GM13976 (cell line): ENCODE measurements at regions not wholly inside any gene's neighbourhood (a gene's known extent, or its start where the extent isn't known, plus 50 kb on each side); places are given as distances from the start of the nearest gene placed in this dataset.

Source experiments
- DNase-seq: peaks from one replicate; pipeline ENCODE4 v3.0.0; 2012; ENCODE audit warnings: low spot score
- in situ Hi-C: fragments of 300-500 bp; cut with MboI; formaldehyde crosslinking; loops from one replicate; pipeline ENCODE4 v1.12.0; 2022; ENCODE audit warnings: low sequenced_read_pairs, mixed read lengths, inconsistent platforms; ENCODE audit not compliant: unreplicated experiment
- TF ChIP-seq, protein P1 (sequence below): IDR thresholded peaks from 2 replicates; pipeline ENCODE4 v1.5.1; 2012; ENCODE audit warnings: borderline replicate concordance, mild to moderate bottlenecking; ENCODE audit not compliant: insufficient read depth; ENCODE audit errors: extremely low read depth, missing control alignments, control extremely low read depth

DNA sequence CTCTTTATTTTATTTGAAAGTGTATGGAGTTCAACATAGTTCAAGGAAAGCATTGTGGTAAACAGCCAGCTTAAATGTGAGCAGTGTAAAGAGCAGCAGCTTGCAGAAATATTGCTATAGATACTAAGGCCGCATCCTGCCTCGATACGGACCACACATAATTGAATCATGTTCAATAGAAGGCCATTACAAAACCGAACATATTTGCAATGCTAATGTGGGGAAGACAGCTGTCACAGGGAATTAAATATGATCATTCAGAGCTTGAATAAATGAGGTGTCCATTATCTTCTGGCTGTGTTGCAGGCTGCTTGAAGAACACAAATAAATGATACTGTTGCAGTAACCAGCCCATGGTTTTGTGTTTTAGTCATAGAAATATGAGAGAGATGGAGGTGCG is 173.2 kb downstream of the BRMS1L start:
- TF ChIP-seq, protein P1, sequence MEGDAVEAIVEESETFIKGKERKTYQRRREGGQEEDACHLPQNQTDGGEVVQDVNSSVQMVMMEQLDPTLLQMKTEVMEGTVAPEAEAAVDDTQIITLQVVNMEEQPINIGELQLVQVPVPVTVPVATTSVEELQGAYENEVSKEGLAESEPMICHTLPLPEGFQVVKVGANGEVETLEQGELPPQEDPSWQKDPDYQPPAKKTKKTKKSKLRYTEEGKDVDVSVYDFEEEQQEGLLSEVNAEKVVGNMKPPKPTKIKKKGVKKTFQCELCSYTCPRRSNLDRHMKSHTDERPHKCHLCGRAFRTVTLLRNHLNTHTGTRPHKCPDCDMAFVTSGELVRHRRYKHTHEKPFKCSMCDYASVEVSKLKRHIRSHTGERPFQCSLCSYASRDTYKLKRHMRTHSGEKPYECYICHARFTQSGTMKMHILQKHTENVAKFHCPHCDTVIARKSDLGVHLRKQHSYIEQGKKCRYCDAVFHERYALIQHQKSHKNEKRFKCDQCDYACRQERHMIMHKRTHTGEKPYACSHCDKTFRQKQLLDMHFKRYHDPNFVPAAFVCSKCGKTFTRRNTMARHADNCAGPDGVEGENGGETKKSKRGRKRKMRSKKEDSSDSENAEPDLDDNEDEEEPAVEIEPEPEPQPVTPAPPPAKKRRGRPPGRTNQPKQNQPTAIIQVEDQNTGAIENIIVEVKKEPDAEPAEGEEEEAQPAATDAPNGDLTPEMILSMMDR: no peak
- DNase-seq: no peak
- in situ Hi-C loops: no loop called here

DNA sequence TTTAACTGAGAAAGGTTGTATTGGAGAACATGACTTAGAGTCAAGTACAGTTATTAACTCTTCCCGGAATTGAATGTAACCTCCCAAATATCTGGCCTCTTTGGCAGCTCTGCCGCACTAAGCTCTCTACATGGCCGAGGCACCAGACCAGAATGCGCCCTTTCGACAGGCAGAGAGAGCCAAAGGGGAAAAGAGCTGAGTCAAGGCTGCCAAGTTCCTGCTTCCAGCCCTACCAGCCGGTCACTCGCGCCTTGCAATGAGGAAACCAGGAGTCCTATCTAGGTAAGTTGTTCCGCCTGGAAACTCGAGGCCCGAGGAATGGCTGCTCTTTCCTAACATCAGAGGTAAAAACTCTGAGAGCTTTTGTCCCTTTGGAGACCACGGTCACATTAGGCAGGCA is 172.2 kb downstream of the BRMS1L start:
- in situ Hi-C loops: no loop called here
- TF ChIP-seq, protein P1: no peak
- no peak for DNase-seq

DNA sequence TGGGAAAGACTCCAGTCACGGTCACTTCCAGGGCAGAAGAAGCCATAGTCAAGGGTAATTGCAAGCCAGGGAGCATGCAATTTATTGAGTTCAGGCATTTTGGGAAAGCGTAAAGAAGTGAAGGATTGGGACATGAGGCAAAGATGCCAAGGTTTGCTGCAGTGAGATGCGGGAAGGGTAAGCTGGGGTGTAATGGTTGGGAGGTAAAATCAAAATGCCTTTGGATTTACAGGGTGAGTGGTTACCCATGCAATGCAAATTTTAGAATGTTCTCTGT is 167.5 kb downstream of the BRMS1L start:
- in situ Hi-C loops: no loop called here
- no peak for DNase-seq
- TF ChIP-seq, protein P1: no peak

DNA sequence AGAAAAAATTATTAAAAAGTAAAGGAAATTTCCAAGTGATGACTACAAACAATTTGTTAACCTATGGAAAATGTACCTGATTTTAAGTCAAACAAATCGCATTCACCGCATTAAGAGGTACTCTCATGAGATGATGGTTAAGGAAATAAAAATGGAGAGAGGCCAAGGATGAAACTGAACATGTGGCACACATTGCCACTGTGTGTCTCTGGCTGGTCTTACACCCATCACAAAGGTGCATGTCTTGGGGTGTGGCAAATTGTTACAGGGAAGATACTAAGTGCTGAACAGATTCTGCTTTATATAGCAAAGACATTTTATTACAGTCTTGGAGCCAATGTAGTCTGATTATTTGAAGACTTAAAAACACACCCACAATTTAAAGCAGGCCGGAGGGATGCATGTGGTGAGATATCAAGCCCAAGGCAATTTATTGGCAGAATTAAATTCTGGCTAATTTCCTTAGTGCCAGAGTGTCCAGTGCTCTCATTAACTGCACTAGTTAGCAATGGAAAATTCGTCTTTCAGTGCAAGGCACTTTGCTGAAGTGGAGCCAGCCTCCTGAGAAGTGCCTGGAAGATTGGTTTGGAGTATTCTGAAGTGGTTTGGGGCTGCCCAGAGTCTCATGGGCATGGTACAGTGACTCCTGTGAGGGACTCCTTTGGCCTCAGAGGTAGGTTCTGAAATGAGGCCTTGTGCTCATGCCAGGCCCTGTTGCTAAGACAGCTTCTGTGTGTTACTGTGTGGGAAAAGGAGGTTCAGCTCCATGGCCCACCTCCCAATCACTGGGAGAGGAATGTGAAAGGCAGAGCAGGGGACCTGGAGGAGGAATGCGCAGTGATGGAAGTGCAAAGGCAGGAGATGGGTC is 166.9 kb downstream of the BRMS1L start:
- DNase-seq: no peak
- TF ChIP-seq, protein P1: no peak

DNA sequence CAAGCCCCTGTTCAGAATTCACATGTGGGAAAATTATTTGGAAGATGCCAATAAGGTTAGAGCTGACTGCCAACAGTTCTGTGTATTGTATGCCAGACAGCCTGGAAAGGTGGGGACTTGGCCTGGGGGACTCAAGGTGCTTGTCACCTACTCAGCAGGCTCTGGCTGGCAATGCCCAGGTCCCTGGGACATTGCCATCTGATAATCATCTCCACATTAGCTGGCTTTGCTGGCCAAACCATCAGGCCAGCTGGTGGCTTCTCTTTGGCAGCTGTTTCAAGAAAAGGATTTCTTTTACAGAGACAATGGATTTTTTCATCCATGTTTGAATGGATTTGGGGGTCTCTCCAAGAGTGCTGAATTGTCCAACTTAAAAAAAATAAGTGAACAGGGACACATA is 165.2 kb downstream of the BRMS1L start:
- no peak for DNase-seq
- in situ Hi-C loops: no loop called here
- TF ChIP-seq, protein P1: no peak

More for the DNA sequence above, 166.9 kb downstream of the BRMS1L start:
- in situ Hi-C loops: no loop called here

DNA sequence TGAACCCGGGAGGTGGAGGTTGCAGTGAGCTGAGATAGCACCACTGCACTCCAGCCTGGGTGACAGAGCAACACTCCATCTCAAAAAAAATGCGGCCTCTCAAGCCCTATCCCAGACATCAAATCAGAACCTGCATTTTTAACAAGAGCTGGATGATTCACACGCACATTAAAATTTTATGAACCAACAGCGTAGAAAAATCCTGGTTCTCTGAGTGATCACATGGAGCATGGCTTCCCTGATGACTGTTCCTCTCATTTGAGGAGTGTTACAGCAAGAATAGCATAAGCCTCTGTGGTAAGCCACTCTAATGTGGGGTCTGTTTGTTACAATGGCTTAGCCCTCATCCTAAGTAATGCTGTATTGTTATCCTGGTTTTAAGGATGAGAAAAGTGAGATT is 163.6 kb downstream of the BRMS1L start:
- in situ Hi-C loops: no loop called here
- TF ChIP-seq, protein P1: no peak
- no peak for DNase-seq
